Choroid plexus epithelial cell (primary cell): ENCODE measurements at regions not wholly inside any gene's neighbourhood (a gene's known extent, or its start where the extent isn't known, plus 50 kb on each side); places are given as distances from the start of the nearest gene placed in this dataset.

Experiments
- DNase-seq: peaks from one replicate; pipeline ENCODE4 v3.0.0-alpha.2; 2010; ENCODE audit warnings: low read depth
- H3K4me3 ChIP-seq: 2 replicates; pipeline ENCODE4 v1.5.1; 2011; ENCODE audit warnings: low read depth, mild to moderate bottlenecking, control low read depth, low read length, moderate library complexity
- CTCF ChIP-seq: conservative IDR thresholded peaks from 2 replicates; pipeline ENCODE4 v1.5.1; 2011; ENCODE audit warnings: low read depth, mild to moderate bottlenecking, control low read depth, inconsistent platforms, low read length, moderate library complexity

- no peak for TF ChIP-seq CTCF
- no peak overlapping the region for H3K4me3 ChIP-seq
- no peak for DNase-seq
These were observed 896.1 kb upstream of the CNTNAP5 start for GRCh38 chr2:123128951-123129350.

GRCh38 chr2:123136419-123136818 lies 888.7 kb upstream of the CNTNAP5 start:
- no peak for TF ChIP-seq CTCF

GRCh38 chr2:123144082-123144481 lies 881.0 kb upstream of the CNTNAP5 start:
- no peak overlapping the region for H3K4me3 ChIP-seq
- no peak for TF ChIP-seq CTCF
- no peak for DNase-seq

More at GRCh38 chr2:123136419-123136818, 888.7 kb upstream of the CNTNAP5 start:
- H3K4me3 ChIP-seq: no peak overlapping the region
- DNase-seq: no peak

- TF ChIP-seq CTCF: no peak
- H3K4me3 ChIP-seq: no peak overlapping the region
- no peak for DNase-seq
These were observed 872.0 kb upstream of the CNTNAP5 start for GRCh38 chr2:123153041-123153440.

- no peak for TF ChIP-seq CTCF
- no peak for DNase-seq
- H3K4me3 ChIP-seq: no peak overlapping the region
These were observed 870.9 kb upstream of the CNTNAP5 start for GRCh38 chr2:123154195-123154594.

GRCh38 chr2:123157016-123157415 lies 868.1 kb upstream of the CNTNAP5 start:
- no peak overlapping the region for H3K4me3 ChIP-seq
- TF ChIP-seq CTCF: no peak
- DNase-seq: no peak

GRCh38 chr2:123162400-123163016 lies 862.6 kb upstream of the CNTNAP5 start:
- no peak for TF ChIP-seq CTCF
- no peak for DNase-seq
- no peak overlapping the region for H3K4me3 ChIP-seq
